ENCODE measurements at regions not wholly inside any gene's neighbourhood (a gene's known extent, or its start where the extent isn't known, plus 50 kb on each side); places are given as distances from the start of the nearest gene placed in this dataset.
A peak's percentile ranks its signal among the peaks of the same experiment; 100 is the strongest.

- no peak for DNase-seq (ENCODE audit: low spot score)
Observed at GRCh38 chr2:29974086-29974485, 52.7 kb upstream of the ALK start.

GRCh38 chr2:29977284-29977683 is 55.9 kb upstream of the ALK start:
- DNase-seq (ENCODE audit: low spot score), result no peak

- no peak for DNase-seq (ENCODE audit: low spot score)
Observed at GRCh38 chr2:29981402-29981801, 60.0 kb upstream of the ALK start.

- DNase-seq (ENCODE audit: low spot score), result no peak
Observed at GRCh38 chr2:29983308-29983707, 61.9 kb upstream of the ALK start.

GRCh38 chr2:29987146-29987545 is 65.8 kb upstream of the ALK start:
- no peak for DNase-seq (ENCODE audit: low spot score)

- DNase-seq (ENCODE audit: low spot score), result no peak
Observed at GRCh38 chr2:29990129-29990528, 68.7 kb upstream of the ALK start.

GRCh38 chr2:29991086-29991485 is 69.7 kb upstream of the ALK start:
- DNase-seq (ENCODE audit: low spot score), result no peak

- DNase-seq (ENCODE audit: low spot score), result no peak
Observed at GRCh38 chr2:29995241-29995640, 73.9 kb upstream of the ALK start.

GRCh38 chr2:30003128-30003527 is 81.7 kb upstream of the ALK start:
- no peak for DNase-seq (ENCODE audit: low spot score)

GRCh38 chr2:30022444-30023071 is 101.2 kb upstream of the ALK start:
- no peak for DNase-seq (ENCODE audit: low spot score)

- DNase-seq (ENCODE audit: low spot score), result no peak
Observed at GRCh38 chr2:30024281-30024680, 102.9 kb upstream of the ALK start.

- peak; percentile 34 for DNase-seq (ENCODE audit: low spot score)
Observed at GRCh38 chr2:30026091-30027055, 105.0 kb upstream of the ALK start.

- no peak for DNase-seq (ENCODE audit: low spot score)
Observed at GRCh38 chr2:30029804-30030203, 108.4 kb upstream of the ALK start.

GRCh38 chr2:30030361-30030760 is 109.0 kb upstream of the ALK start:
- no peak for DNase-seq (ENCODE audit: low spot score)

GRCh38 chr2:30031184-30031583 is 109.8 kb upstream of the ALK start:
- no peak for DNase-seq (ENCODE audit: low spot score)

- no peak for DNase-seq (ENCODE audit: low spot score)
Observed at GRCh38 chr2:30034052-30034775, 112.6 kb upstream of the YPEL5 start.

- no peak for DNase-seq (ENCODE audit: low spot score)
Observed at GRCh38 chr2:30037016-30037415, 109.8 kb upstream of the YPEL5 start.

GRCh38 chr2:30038419-30038818 is 108.4 kb upstream of the YPEL5 start:
- DNase-seq (ENCODE audit: low spot score), result no peak

GRCh38 chr2:30039101-30039500 is 107.7 kb upstream of the YPEL5 start:
- no peak for DNase-seq (ENCODE audit: low spot score)

GRCh38 chr2:30040147-30040546 is 106.7 kb upstream of the YPEL5 start:
- no peak for DNase-seq (ENCODE audit: low spot score)

GRCh38 chr2:30041884-30042283 is 104.9 kb upstream of the YPEL5 start:
- no peak for DNase-seq (ENCODE audit: low spot score)

- no peak for DNase-seq (ENCODE audit: low spot score)
Observed at GRCh38 chr2:30046396-30046795, 100.4 kb upstream of the YPEL5 start.

GRCh38 chr2:30046979-30047378 is 99.8 kb upstream of the YPEL5 start:
- DNase-seq (ENCODE audit: low spot score), result no peak

Data from kidney capillary endothelial cell (primary cell).